Activated T-cell treated with anti-CD3 and anti-CD28 coated beads for 48 hours (primary cell): ENCODE measurements at regions not wholly inside any gene's neighbourhood (a gene's known extent, or its start where the extent isn't known, plus 50 kb on each side); places are given as distances from the start of the nearest gene placed in this dataset.
"Not testable (repeated sequence)": the region's sequence is repeated elsewhere in the genome, so short reads cannot be mapped to it uniquely, and the experiment has no call there.

Experiments used
- DNase-seq: peaks from one replicate; pipeline ENCODE4 v3.0.0-alpha.2; 2020; ENCODE audit warnings: low read depth

DNA sequence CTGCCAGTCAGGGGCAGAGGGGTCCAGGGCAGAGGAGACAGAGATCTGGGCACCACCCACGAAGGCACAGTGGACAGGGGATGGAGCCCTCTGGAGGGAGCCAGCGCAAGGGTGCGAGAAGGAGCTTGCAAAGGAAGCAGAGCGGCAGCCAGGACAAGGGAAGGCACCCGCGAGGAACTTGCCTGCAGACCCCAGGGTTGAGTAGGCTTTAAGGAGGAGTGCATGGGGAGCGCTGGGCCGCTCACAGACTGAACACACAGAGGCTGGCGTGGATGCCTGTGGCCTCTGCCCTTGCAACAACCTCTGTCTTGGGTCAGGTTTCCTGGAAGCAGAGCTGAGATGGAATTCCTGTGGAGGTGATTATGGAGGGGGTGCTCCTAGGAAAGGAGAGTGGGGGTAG is 374.4 kb downstream of the CNTNAP3B start:
- DNase-seq: not testable (repeated sequence)

DNA sequence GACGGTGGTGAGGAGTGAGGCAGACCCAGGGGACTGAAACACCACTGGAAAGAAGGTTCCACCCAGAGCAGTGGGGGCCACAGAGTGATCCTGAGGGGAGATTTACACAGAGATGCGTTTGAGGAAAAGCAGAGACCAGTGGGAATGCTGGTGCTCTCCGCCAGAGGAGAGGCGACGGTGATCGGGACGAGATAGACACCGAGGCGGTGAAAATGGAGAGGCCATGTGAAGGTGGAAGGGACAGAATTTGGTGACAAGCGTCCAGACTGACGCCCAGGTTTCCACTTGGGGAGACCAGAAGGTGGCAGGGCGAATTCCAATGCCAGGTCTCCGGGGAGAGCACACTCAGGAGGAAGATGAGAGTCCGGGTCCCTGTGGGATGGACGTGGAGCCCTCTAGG is 374.8 kb downstream of the CNTNAP3B start:
- DNase-seq: not testable (repeated sequence)

DNA sequence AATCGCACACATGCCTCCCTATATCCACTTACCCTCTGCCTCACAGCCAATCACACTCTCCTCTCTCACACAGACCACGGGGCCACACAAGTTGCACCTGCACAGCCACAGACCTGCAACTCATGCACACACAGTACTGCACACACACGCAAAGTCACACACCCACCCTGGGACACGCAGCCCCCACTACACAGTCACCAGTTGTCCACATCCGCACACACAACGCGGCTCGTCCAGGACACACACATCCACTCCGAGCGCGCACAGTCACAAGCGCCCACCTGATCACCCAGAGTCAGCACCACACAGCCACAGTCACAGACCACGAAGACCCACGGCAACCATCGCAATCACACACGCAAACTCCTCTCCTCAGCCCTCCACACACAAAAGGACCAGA is 387.3 kb downstream of the CNTNAP3B start:
- not testable (repeated sequence) for DNase-seq

DNA sequence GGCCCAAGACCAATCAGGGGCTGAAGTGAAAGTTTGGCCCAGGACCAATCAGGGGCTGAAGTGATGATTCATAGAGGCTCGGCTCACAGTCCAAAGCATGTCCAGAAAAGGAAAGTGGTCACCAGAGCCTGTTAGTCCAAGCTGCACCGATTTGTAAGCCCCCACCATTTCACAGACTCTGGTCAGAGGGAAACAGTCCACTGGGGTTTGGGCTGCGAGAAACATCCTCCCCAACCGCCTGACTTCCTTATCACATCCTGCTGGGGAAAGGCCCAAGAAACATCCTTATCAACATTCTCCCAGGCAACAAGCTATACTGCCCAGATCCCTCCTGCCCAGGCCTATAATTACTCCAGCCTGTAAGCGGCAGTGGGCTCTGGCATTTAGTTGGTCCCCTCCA is 388.1 kb downstream of the CNTNAP3B start:
- DNase-seq: not testable (repeated sequence)

DNA sequence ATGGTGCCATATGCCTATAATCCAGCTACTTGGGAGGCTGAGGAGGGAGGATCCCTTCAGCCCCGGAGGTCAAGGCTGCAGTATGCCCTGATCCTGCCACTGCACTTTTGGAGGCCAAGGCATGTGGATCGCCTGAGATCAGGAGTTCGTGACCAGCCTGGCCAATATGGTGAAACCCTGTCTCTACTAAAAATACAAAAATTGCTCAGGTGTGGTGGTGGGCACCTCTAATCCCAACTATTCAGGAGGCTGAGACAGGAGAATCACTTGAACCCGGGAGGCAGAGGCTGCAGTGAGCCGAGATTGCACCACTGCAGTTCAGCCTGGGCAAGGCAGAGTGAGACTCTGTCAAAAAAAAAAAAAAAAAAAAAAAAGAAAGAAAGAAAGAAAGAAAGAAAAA is 390.5 kb downstream of the CNTNAP3B start:
- DNase-seq: not testable (repeated sequence)

DNA sequence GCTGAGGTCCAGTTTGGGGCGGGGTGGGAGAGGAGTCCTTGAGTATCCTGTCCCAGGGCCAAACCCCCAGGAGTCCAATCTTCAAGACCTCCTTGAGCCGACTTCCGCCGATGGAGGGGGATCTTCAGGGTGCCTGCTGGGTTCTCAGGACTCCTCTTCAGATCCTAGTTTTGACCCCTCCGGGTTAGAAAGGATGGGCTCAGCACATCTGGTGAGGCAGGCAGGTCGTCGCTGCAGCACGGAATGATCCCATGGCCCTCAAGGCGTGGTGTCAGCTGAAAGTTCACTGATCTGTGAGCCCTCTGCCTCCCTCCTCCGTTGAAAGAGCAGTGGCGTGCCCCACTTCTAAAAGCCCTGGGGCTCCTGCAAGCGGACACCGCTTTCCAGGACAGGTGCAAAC is 430.0 kb downstream of the CNTNAP3B start:
- not testable (repeated sequence) for DNase-seq

DNA sequence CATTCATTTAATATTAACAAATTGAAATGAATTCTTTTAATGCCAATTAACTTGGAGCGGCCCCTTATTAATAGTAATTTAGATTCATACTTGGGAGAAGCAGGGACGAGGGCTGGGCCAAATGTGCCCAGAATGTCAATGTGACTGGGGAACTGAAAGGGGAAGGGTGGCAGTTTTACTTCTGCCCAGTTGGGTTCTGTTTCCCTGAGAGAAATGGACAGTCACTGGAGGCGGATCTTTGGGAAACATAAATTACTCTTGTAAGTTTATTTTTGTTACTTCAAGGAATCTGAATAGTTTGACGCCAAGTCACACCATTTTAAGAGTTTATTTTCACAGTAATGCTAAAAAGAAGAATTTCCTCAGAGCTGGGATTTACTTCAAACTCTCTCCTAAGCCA is 432.1 kb downstream of the CNTNAP3B start:
- not testable (repeated sequence) for DNase-seq

DNA sequence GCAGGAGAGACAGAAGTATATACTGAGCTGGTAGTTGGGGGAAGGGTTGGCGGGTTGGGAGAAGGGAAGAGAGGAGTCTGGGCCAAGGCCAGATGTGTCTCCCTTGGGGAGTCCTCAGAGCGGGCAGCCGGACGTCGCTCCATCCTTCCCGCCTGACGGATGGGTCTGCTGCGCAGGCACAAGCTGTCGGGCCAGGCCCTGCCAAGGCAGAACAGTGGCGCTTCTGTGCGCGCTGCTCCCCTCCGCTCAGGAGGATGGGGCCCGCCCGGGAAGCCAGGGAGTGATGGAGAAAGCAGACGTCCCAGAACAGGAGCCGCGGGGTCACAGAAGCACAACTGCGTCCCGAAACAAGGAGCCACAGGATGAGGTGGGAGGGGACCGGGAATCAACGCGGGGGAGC is 449.9 kb downstream of the CNTNAP3B start:
- not testable (repeated sequence) for DNase-seq

DNA sequence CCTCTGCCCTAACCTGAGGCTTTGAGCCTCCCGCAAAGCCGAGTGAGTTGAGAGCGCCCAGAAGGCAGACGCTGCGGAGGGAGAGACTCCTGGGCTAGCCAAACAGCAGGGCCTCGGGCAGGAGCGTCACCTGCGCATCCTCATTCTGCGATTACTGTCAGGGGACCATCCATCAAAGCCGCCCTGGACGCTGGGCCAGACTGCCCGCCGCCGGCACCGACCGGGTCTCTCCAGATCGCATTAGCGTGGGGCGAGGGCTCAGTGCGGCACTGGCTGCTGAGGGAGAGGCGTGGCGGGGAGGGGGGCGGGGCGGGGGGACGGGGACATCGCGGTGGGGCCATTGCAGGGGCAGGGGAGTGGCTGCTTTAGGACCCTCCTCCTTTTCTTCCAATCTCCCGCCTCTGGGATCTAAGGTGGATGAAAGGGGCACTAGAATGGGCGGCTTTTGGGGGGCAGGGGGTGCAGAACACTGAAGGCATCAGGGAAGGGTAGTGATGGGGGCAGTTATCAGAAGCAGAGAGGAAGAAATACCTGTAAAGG is 465.7 kb downstream of the CNTNAP3B start:
- not testable (repeated sequence) for DNase-seq

DNA sequence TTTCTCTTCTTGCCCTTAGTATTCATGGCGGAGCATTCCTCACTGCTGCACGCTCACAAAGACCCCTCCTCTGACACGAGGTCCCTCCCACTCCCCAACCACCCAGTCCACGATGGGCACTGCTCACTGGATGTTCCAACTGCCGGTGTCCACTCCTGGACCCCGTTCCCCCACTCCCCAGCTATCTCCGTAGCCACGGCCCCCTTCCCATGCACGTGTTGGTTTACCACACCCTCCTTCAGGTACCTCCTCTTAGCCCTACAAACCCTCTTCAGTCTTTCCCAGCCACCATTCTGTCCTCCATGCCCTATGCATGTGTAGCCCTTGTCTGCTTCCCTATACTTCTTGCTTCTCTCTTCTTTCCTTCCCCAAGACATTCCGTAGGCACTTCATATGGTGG is 469.6 kb upstream of the ZNG1F start:
- DNase-seq: not testable (repeated sequence)

DNA sequence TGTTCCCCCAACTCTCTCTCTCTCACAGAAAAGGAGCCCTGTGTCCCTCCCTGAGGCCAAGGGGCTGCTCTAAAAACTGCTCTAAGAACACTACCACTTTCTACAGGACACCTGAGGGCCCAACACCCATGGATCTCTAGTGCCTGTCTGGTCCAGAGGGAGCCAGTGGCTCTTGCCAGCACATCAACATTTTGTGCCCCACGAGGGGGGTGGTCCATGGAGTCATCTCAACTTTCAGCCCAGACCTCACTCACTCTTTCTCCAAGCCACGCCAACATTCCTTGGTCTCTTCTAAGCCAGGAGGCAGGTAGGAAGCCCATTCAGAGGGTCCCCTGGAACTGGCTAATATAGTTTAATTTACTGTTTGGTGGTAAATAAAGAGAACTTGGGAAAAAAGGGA is 469.0 kb upstream of the ZNG1F start:
- not testable (repeated sequence) for DNase-seq

DNA sequence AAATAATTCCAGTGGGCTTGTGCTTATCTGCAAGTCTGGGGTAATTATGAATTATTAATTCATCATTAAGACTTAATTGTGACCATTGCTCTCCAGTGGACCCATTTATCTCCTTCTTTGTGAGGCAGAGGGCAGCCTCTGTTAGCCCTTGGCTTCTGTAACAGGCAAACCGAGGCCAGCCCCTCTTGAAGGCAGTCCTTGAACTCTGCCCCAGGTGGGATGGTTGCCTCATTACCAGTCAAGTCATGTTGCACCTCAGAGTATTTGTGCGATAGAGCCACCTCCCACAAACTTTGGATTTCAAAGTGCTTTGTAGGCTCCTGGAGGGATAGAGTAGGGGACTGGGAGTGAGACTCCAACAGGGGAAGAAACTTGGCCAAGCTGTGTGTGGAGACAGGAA is 468.0 kb upstream of the ZNG1F start:
- DNase-seq: not testable (repeated sequence)

DNA sequence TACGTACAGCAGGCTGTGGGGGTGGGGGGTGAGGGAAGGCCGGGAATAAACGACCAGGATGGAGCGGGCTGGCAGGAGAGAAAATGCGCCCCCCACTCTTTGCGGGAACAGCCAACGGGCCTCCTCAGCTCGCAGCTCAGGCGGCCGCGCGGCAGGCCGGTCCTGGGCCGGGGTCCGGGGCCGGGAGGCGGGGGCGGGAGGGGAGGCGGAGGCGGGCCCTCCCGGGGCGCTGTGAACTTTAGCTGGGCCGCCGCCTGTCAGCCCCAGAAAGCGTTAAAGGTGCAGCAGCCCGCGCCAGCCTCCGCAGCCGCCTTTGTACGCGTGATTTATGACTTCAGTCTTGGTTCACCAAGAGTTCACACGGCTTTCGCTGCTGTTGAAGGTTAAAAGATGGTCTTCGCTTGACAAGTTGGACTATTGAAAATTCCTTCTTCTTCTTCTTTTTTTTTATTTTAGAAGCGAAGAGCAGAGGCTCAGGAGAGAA is 466.0 kb upstream of the ZNG1F start:
- not testable (repeated sequence) for DNase-seq

DNA sequence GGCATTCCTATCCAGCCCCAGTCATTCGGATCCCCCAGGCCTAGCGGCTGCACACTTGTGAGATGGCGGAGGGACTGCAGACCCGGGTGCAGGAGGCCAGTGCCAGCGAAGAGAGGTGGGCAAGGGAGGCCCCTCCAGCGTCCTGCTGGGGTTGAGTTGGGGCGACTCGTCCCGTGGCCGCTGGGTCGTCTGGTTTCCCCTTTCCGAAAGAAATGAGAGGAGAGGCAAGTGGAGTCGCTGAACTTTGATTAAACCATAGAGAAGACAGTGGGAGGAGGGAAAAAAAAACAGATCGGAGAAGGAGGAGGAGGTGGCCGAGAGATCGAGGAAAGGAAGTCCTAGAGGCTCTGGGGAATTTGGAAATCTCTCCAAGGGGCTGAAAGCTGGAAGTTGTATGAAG is 465.2 kb upstream of the ZNG1F start:
- not testable (repeated sequence) for DNase-seq

DNA sequence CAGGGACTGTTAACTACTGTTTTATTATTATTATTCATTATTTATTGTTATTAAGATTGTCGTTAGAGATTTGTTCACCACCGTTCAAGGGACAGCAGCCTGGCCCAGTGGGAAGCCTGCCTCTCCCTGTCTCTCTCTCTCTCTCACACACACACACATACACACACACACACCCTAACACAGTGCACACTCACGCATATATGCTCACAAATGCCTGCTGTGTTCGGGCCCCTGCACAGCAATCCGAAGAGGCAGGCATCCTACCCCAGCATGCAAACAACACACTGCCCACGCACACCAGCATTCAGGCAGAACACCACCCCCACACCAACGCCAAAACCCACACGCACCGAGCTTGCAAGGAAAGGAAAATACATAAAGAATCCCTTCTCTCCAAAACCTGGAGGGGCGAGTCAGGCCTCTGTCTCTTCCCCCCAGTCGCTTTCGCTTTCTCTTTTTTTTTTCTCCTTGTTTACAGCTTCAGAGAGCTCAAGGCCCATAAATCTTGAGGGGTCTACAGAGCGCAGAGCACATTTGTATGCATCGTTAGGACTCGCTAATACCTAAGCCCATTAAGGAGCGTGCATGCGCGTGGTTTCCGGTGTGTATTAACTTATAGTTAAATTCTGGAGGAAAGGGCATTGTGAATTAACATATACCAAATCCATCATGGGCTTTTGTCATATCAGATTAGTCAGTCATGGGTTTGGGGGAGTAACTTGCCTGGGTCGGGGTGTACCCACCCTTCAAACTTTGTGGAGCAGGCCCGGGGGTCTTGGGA is 464.6 kb upstream of the ZNG1F start:
- DNase-seq: not testable (repeated sequence)

DNA sequence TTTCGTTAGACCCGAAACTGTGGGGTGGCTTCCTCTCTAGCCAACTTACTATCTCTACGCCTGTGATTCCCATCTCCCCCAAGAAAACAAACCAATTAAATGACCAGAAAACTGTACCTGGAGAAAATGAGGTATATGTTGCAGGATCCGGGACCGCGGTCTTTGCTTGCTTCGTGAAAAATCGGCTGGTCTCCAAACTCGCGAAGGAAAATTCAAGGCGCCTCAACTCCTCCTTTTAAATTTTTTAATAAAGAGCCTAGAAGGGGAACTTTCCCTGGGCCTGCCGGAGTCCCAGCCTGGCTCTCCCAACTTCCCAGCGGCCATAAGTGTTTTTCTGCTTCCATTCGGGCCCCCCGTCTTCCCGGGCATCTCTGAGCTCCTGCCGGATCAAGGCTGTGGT is 463.7 kb upstream of the ZNG1F start:
- DNase-seq: not testable (repeated sequence)

DNA sequence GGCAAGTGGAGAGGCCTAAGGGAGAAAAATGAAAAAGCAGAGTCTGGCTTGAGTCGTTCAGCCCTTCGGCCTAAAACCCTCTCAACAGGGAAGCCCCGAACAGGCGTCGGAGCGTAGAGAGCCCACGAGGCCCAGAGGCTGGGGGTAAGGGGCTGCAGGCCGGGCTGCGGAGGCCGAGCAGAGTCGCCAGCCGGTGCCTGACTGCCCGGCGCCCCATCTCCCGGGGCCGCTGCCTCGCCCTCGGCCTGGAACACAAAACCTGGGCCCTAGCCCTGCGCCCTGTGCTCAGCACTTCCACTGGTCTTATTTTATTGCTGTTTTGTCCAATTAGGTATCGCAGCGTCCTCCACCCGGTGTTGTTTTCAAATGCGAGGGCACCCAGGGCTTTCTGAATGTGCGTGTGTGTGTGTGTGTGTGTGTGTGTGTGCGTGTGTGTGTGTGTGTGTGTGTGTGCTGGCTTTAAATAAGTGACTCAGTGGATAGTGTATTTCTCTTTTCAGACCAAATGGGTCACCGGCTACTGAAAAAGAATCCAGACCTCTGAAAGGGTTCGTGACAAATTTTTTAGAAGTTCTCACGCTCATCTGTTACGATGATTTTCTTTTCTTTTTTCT is 463.1 kb upstream of the ZNG1F start:
- DNase-seq: not testable (repeated sequence)

DNA sequence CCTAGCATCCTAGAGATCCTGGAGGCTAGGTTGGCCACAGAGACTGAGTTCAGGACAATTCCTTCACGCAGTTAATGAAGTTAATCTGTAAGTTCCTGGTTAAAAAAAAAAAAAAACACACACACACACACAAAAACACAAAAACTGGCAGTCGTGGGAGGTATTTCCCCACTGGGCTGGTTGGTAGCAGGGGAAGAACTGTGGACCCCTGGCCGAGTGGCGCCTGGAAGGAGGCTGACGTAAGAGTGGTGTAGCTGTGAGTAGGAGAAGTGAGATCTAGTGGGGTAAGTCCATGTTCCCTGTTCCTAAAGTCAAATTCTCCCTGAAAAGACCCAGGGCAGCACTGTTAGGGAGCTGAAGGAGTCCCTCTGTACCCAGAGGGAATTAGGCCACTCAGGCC is 461.0 kb upstream of the ZNG1F start:
- DNase-seq: not testable (repeated sequence)

DNA sequence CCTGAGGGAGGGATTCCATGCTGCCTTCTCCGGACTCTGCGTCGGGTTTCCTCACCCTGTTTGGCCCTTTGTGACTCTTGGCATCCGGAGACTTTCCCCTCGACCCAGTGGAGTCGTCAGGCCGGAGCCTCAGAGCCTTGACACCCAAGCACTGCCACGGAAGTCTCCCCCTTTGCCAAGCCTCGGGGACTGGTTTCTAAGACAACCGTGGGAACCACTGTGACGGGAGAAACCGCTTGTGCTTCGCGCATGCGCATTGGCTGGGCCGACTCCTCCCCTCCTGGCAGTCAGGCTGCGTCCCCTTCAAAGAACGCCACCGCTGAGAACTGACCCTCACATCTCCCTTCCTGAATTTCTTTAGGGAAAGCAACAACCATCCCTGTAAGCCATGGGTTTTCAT is 459.4 kb upstream of the ZNG1F start:
- peak; percentile 15 for DNase-seq

DNA sequence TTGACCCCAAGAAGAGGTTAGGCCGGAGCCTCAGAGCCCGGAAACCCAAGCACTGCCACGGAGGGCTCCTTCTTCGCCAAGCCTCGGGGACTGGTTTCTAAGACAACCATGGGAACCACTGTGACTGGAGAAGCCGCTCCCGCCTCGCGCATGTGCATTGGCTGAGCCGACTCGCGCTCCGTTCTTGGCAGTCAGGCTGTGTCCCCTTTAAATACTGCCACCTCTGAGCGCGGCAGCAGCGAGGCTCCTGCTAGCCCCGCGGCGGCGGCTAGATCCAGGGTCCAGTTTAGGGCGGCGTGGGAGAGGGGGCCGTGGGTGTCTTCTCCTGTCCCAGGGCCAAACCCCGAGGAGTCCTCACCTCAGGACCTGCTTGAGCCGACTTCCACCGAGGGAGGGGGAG is 457.1 kb upstream of the ZNG1F start:
- DNase-seq: not testable (repeated sequence)

DNA sequence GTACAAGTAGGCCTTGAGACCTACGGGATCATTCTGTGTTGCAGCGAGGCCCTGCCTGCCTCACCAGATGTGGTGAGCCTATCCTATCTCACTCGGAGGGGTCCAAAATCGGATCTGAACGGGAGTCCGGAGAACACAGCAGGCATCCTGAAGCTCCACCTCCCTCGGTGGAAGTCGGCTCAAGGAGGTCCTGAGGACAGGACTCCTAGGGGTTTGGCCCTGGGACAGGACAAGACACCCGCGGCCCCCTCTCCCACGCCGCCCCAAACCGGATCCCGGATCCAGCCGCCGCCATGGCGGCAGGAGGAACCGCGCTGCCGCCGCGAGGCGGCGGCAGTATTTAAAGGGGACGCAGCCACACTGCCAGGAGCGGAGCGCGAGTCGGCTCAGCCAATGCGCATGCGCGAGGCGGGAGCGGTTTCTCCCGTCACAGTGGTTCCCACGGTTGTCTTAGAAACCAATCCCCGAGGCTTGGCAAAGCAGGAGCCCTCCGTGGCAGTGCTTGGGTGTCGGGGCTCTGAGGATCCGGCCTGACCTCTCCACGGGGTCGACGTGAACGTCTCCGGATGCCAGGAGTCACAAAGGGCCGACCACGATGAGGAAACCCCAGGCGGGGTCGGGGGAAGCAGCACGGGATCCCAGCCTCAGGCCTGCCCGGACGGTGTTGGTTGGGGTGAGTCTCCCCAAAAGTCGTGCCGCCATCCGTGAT is 454.6 kb upstream of the ZNG1F start:
- DNase-seq: peak; percentile 55

DNA sequence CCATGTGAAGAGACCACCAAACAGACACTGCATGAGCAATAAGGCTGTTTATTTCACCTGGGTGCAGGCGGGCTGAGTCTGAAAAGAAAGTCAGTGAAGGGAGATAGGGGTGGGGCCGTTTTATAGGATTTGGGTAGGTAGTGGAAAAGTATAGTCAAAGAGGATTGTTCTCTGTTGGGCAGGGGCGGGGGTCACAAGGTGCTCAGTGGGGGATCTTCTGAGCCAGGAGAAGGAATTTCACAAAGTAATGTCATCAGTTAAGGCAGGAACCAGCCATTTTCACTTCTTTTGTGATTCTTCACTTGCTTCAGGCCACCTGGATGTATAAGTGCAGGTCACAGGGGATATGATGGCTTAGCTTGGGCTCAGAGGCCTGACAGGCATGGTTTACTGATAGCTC is 444.6 kb upstream of the ZNG1F start:
- DNase-seq: not testable (repeated sequence)
